Right lobe of liver (tissue), 4 donors: ENCODE measurements at regions not wholly inside any gene's neighbourhood (a gene's known extent, or its start where the extent isn't known, plus 50 kb on each side); places are given as distances from the start of the nearest gene placed in this dataset.

Experiments
- CTCF ChIP-seq, 4 donors: fragments of 200-600 bp in 3 of 4; fragments of 450-650 bp in 1 of 4; IDR thresholded peaks; one replicate each; pipeline versions ENCODE4 v1.5.1 to v1.8.0; 2016 to 2022; ENCODE audit warnings: antibody characterized with exemption in 4 of 4, mild to moderate bottlenecking in 2 of 4
- POLR2A ChIP-seq: fragments of 450-650 bp; IDR thresholded peaks from one replicate; pipeline ENCODE4 v1.6.1; 2017; ENCODE audit warnings: antibody characterized with exemption, mild to moderate bottlenecking
- donor health status: DM: no; HTN: no; CAD: no.
- donor health status: DM: no; HTN: no; CAD: no.
- donor health status: DM: no; HTN: yes; CAD: no.

- TF ChIP-seq CTCF (IDR thresholded peaks at IDR 0.05) (no peak), POLR2A (no peak)
Observed at GRCh38 chr15:97171556-97171955, 788.9 kb upstream of the ARRDC4 start.
